Activated CD8-positive, alpha-beta T cell treated with anti-CD3 and anti-CD28 coated beads for 36 hours (primary cell): ENCODE measurements at regions not wholly inside any gene's neighbourhood (a gene's known extent, or its start where the extent isn't known, plus 50 kb on each side); places are given as distances from the start of the nearest gene placed in this dataset.

ENCODE experiments used
- ATAC-seq: fragments of 200-7000 bp; cut with Tn5 transposase; one replicate; pipeline ENCODE4 v1.10.0; 2021; ENCODE audit warnings: mild to moderate bottlenecking, moderate library complexity
- CTCF ChIA-PET: fragments of 350-600 bp; sonication (Branson Sonifier 250); formaldehyde crosslinking; loops from one replicate; lab custom pipeline; 2021; ENCODE audit warnings: antibody characterized with exemption; lab: Charles Lee
- POLR2A ChIA-PET: fragments of 350-600 bp; sonication (Branson Sonifier 250); formaldehyde crosslinking; loops from one replicate; lab custom pipeline; 2021; ENCODE audit warnings: antibody characterized with exemption; lab: Charles Lee
- DNase-seq: peaks from one replicate; pipeline ENCODE4 v3.0.0-alpha.2; 2020
- H3K27ac Mint-ChIP-seq: one replicate; pipeline ENCODE4 v1.8.0; 2021; ENCODE audit warnings: mild to moderate bottlenecking, mixed read lengths
- H3K27me3 Mint-ChIP-seq: one replicate; pipeline ENCODE4 v1.8.0; 2021; ENCODE audit warnings: mixed read lengths
- H3K36me3 Mint-ChIP-seq: one replicate; pipeline ENCODE4 v1.8.0; 2021; ENCODE audit warnings: low read depth, mixed read lengths
- H3K4me1 Mint-ChIP-seq: one replicate; pipeline ENCODE4 v1.8.0; 2021; ENCODE audit warnings: low read depth, mixed read lengths
- H3K4me3 Mint-ChIP-seq: one replicate; pipeline ENCODE4 v1.8.0; 2021; ENCODE audit warnings: mild to moderate bottlenecking, moderate library complexity, mixed read lengths
- H3K9me3 Mint-ChIP-seq: one replicate; pipeline ENCODE4 v1.8.0; 2021; ENCODE audit warnings: mixed read lengths
- intact Hi-C: fragments of 100-400 bp; cut with micrococcal nuclease; formaldehyde crosslinking; loops from one replicate; pipeline ENCODE4 v1.10.0; 2022
- TF ChIP-seq, protein P1 (sequence below): fragments of 200-600 bp; IDR thresholded peaks from one replicate; pipeline ENCODE4 v1.8.0; 2022; ENCODE audit warnings: antibody characterized with exemption, mild to moderate bottlenecking

DNA sequence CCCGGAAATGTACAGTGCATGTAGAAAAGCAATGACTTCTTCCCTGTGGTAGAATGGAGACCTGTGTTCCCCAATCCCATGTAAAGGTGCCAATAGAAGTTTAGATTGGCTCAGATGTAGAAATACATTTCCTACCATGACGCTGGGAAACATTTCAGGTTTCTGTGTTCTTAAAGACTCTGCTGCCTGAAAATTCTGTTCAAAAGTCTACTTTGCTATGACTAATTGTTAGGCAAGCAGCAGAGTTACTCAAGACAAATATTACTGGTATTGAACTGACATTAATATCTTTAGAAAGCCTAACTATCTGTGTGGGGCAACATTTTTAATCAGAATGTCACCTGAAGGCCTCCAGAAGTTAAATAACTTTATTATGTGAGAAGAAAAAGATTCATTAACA lies 75.5 kb upstream of the ELL2 start:
- no peaks in the 10 kb centered on the region for H3K4me1 Mint-ChIP-seq
- intact Hi-C loops = no loop called here
- CTCF ChIA-PET = no interaction called here
- H3K9me3 Mint-ChIP-seq = peaks cover 4% of the 10 kb centered on the region
- no peaks in the 10 kb centered on the region for H3K36me3 Mint-ChIP-seq
- DNase-seq = no peak
- no peak overlapping the region for H3K27ac Mint-ChIP-seq
- H3K27me3 Mint-ChIP-seq = peaks cover 5% of the 10 kb centered on the region
- H3K4me3 Mint-ChIP-seq = no peak overlapping the region
- no peak for ATAC-seq
- POLR2A ChIA-PET = no interaction called here
- TF ChIP-seq, protein P1, sequence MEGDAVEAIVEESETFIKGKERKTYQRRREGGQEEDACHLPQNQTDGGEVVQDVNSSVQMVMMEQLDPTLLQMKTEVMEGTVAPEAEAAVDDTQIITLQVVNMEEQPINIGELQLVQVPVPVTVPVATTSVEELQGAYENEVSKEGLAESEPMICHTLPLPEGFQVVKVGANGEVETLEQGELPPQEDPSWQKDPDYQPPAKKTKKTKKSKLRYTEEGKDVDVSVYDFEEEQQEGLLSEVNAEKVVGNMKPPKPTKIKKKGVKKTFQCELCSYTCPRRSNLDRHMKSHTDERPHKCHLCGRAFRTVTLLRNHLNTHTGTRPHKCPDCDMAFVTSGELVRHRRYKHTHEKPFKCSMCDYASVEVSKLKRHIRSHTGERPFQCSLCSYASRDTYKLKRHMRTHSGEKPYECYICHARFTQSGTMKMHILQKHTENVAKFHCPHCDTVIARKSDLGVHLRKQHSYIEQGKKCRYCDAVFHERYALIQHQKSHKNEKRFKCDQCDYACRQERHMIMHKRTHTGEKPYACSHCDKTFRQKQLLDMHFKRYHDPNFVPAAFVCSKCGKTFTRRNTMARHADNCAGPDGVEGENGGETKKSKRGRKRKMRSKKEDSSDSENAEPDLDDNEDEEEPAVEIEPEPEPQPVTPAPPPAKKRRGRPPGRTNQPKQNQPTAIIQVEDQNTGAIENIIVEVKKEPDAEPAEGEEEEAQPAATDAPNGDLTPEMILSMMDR = no peak

DNA sequence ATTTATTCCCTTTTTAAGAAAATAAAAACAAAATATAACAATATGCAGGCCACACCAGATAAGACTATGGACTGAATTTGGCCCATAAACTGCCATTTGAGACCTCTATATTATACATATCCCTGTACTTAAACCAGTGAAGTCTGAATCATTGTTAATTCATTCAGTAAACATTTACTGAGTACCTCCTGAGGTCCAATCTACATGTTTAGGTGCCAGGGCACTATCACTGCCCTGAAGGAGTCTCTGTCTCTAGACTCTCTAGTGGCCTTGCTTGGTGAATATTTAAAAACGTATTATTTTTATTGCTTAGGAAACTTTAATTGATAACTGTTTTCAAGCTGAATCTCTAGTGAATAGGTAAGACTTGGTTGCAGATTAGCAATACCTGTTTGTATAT lies 74.7 kb upstream of the ELL2 start:
- ChIA-PET POLR2A (no interaction called here), CTCF (no interaction called here)
- peaks cover 5% of the 10 kb centered on the region for H3K27me3 Mint-ChIP-seq
- no peaks in the 10 kb centered on the region for H3K4me1 Mint-ChIP-seq
- TF ChIP-seq, protein P1 = no peak
- DNase-seq (no peak), ATAC-seq (no peak)
- intact Hi-C loops = no loop called here
- no peak overlapping the region for H3K4me3 Mint-ChIP-seq
- no peak overlapping the region for H3K27ac Mint-ChIP-seq
- peaks cover 4% of the 10 kb centered on the region for H3K9me3 Mint-ChIP-seq
- H3K36me3 Mint-ChIP-seq = no peaks in the 10 kb centered on the region

DNA sequence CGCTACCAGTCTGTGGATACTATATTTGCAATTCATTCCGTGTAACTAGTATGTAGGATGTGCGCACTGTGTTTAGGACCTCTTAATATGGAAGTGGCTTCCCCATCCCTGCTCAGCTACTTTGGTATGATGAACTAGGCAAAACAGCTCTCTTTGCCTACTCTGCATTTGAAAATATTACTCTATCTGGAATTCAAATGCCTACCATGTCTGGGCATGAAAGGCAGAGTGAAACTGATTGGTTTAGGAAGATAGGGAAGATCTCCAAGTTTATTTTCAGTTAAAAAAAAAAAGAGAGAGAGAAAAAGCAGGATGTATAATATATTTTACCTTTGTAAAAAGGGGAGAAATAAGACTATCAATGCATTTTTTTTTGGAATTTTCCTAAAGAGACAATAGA lies 74.1 kb upstream of the ELL2 start:
- Mint-ChIP-seq H3K9me3 (peaks cover 4% of the 10 kb centered on the region), H3K27ac (no peak overlapping the region), H3K36me3 (no peaks in the 10 kb centered on the region), H3K4me3 (no peak overlapping the region), H3K4me1 (no peaks in the 10 kb centered on the region), H3K27me3 (peaks cover 4% of the 10 kb centered on the region)
- CTCF ChIA-PET = no interaction called here
- intact Hi-C loops = no loop called here
- no peak for DNase-seq
- POLR2A ChIA-PET = no interaction called here
- no peak for ATAC-seq
- TF ChIP-seq, protein P1 = no peak

DNA sequence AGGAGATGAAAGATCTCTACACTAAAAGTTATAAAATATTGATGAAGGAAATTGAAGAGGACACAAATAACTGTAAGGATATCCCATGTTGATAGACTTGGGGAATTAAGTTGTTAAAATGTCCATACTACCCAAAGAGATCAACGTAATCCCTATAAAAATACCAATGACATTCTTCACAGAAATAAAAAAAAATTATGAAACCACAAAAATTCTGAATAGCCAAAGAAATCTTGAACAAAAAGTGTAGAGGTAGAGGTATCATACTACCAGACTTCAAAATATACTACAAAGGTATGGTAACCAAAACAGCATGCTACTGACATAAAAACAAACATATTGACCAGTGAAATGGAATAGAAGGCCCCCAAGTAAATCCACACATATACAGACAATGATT lies 71.5 kb upstream of the ELL2 start:
- TF ChIP-seq, protein P1 = no peak
- DNase-seq (no peak), ATAC-seq (no peak)
- Mint-ChIP-seq H3K4me3 (no peak overlapping the region), H3K27ac (no peak overlapping the region), H3K36me3 (no peaks in the 10 kb centered on the region), H3K4me1 (no peaks in the 10 kb centered on the region), H3K27me3 (peaks cover 5% of the 10 kb centered on the region), H3K9me3 (no peaks in the 10 kb centered on the region)
- intact Hi-C loops = no loop called here
- POLR2A ChIA-PET = interaction anchor here (0.6 kb wide), 1 partner anchor 9 kb away, joined by 4 read pairs; no protein-coding TSS in a partner anchor
- CTCF ChIA-PET = no interaction called here

DNA sequence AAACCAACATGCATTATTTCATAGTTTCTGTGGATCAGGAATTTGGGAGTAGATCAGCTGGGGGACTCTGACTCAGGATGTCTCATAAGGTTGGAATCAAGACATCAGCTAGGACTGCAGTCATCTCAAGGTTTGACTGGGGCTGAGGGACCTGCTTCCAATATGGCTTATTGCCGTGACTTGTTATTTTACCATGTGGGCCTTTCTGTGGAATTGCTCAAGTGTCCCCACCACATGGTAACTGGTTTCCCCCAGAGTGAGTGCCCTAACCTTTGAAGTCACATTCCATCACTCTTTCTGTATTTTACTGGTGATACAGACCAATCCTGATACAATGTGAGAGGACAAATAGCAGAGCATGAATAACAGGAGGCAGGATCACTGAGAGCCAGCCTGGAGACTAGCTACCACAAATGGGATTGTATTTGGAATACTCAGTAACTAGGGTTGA lies 70.2 kb upstream of the ELL2 start:
- Mint-ChIP-seq H3K36me3 (no peaks in the 10 kb centered on the region), H3K9me3 (no peaks in the 10 kb centered on the region), H3K4me3 (no peak overlapping the region), H3K27ac (no peak overlapping the region), H3K4me1 (no peaks in the 10 kb centered on the region), H3K27me3 (peaks cover 5% of the 10 kb centered on the region)
- ChIA-PET POLR2A (no interaction called here), CTCF (no interaction called here)
- DNase-seq (no peak), ATAC-seq (no peak)
- intact Hi-C loops = no loop called here
- TF ChIP-seq, protein P1 = no peak
